Heart left ventricle (tissue), 13 donors: ENCODE measurements at regions not wholly inside any gene's neighbourhood (a gene's known extent, or its start where the extent isn't known, plus 50 kb on each side); places are given as distances from the start of the nearest gene placed in this dataset.

ENCODE experiments used
- POLR2A ChIP-seq, 2 donors: fragments of 450-650 bp; IDR thresholded peaks; one replicate each; pipeline ENCODE4 v1.6.1; 2017; ENCODE audit warnings: antibody characterized with exemption in 2 of 2, mild to moderate bottlenecking in 2 of 2, moderate library complexity in 2 of 2
- TF ChIP-seq, protein P1 (sequence below), 12 donors: fragments of 200-600 bp; sonication (generic) in 4 of 12; IDR thresholded peaks; one replicate each; pipeline versions ENCODE4 v1.5.0 to v1.8.0; 2018 to 2022; ENCODE audit warnings: antibody characterized with exemption in 12 of 12, mild to moderate bottlenecking in 5 of 12
- donor health status: ischemic (EF 13 %, LVEDD 7.1; RV severe dilation, severe dysfunction).
- donor health status: DM: no; HTN: yes; CAD: no.
- donor health status: DM: no; HTN: no; CAD: no.
- donor health status: ischemic (EF 25% LVEDD 6.9; RV normal size, moderate dysfunction).
- donor health status: ischemic (EF 25% LVEDD 5.7; RV mildly dilated, moderate dysfunction).
- donor health status: ischemic (EF 35%, LVEDD 5.7; RV mildly dilated, moderate dysfunction).
- donor health status: nonischemic (EF 11% LVEDD 7.7; RV severe dilation, severe dysfunction).
- donor health status: DM: yes; HTN: yes; CAD: no.
- donor health status: PGD.
- donor health status: ischemic (EF 29% LVEDD 5.4; RV normal size, mild dysfunction).
- donor health status: nonischemic (EF 23%, LVEDD 6.1; RV moderate dilation, normal function).

DNA sequence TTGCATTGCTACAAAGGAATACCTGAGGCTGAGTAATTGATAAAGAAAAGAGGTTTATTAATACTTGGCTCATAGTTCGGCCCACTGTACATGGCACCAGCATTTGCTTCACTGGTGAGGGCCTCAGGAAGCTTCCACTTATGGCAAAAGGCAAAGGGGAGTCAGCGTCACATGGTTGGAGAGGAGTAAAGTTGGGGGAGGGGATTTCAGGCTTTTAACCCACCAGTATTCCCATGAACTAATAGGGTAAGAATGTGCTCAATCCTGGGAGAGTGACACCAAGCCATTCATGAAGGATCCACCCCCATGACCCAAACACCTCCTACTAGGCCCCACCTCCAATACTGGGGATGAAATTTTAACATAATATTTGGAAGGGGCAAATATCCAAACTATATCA is 82.5 kb upstream of the MYCBP2 start:
- TF ChIP-seq, protein P1, sequence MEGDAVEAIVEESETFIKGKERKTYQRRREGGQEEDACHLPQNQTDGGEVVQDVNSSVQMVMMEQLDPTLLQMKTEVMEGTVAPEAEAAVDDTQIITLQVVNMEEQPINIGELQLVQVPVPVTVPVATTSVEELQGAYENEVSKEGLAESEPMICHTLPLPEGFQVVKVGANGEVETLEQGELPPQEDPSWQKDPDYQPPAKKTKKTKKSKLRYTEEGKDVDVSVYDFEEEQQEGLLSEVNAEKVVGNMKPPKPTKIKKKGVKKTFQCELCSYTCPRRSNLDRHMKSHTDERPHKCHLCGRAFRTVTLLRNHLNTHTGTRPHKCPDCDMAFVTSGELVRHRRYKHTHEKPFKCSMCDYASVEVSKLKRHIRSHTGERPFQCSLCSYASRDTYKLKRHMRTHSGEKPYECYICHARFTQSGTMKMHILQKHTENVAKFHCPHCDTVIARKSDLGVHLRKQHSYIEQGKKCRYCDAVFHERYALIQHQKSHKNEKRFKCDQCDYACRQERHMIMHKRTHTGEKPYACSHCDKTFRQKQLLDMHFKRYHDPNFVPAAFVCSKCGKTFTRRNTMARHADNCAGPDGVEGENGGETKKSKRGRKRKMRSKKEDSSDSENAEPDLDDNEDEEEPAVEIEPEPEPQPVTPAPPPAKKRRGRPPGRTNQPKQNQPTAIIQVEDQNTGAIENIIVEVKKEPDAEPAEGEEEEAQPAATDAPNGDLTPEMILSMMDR (IDR thresholded peaks at IDR 0.05), result no peak
- TF ChIP-seq POLR2A (IDR thresholded peaks at IDR 0.05), result no peak
